Heart right ventricle (tissue), 16 donors: ENCODE measurements at regions not wholly inside any gene's neighbourhood (a gene's known extent, or its start where the extent isn't known, plus 50 kb on each side); places are given as distances from the start of the nearest gene placed in this dataset.

ENCODE experiments used
- ATAC-seq, 8 donors: fragments of 200-7000 bp; cut with Tn5 transposase; one replicate each; pipeline ENCODE4 v1.9.1; 2020; ENCODE audit warnings: mild to moderate bottlenecking in 8 of 8, moderate library complexity in 8 of 8, moderate number of reproducible peaks in 1 of 8
- DNase-seq, 2 donors: peaks; one replicate each; pipeline ENCODE4 v3.0.0-alpha.2; 2020
- H3K27ac ChIP-seq, 10 donors: fragments of 200-600 bp; sonication (generic) in 2 of 10; one replicate each; pipeline versions ENCODE4 v1.5.0 to v1.8.0; 2020 to 2022; ENCODE audit warnings: mild to moderate bottlenecking in 3 of 10
- H3K27me3 ChIP-seq, 7 donors: fragments of 200-600 bp; one replicate each; pipeline ENCODE4 v1.8.0; 2021 to 2022; ENCODE audit warnings: mild to moderate bottlenecking in 2 of 7
- H3K36me3 ChIP-seq, 9 donors: fragments of 200-600 bp; sonication (generic) in 1 of 9; one replicate each; pipeline versions ENCODE4 v1.5.0 to v1.8.0; 2020 to 2022; ENCODE audit warnings: mild to moderate bottlenecking in 2 of 9
- H3K4me1 ChIP-seq, 9 donors: fragments of 200-600 bp; sonication (generic) in 1 of 9; one replicate each; pipeline versions ENCODE4 v1.5.0 to v1.8.0; 2020 to 2022; ENCODE audit warnings: mild to moderate bottlenecking in 4 of 9
- H3K4me3 ChIP-seq, 10 donors: fragments of 200-600 bp; sonication (generic) in 2 of 10; one replicate each; pipeline versions ENCODE4 v1.5.0 to v1.8.0; 2020 to 2022; ENCODE audit warnings: mild to moderate bottlenecking in 7 of 10, moderate library complexity in 2 of 10
- H3K9me3 ChIP-seq, 11 donors: fragments of 200-600 bp in 10 of 11; sonication (generic) in 2 of 11; one replicate each; pipeline versions ENCODE4 v1.5.0 to v1.8.0; 2013 to 2022; ENCODE audit warnings: mild to moderate bottlenecking in 2 of 11, control low read depth in 1 of 11, moderate library complexity in 1 of 11
- CTCF ChIP-seq, 9 donors: fragments of 200-600 bp; sonication (generic) in 2 of 9; IDR thresholded peaks; one replicate each; pipeline versions ENCODE4 v1.5.0 to v1.8.0; 2021 to 2022; ENCODE audit warnings: antibody characterized with exemption in 9 of 9, mild to moderate bottlenecking in 5 of 9, moderate library complexity in 1 of 9
- WGBS, 2 donors: extraction: QIAGEN DNeasy Blood & Tissue Kit; methylation state at CpG; one replicate each; pipeline ENCODE4 v1.1.7; 2013; ENCODE audit warnings: inconsistent platforms in 1 of 2; 5-methylcytosine and 5-hydroxymethylcytosine counted together
- intact Hi-C, 10 donors: fragments of 100-400 bp; cut with DNase I; formaldehyde crosslinking; loops; one replicate each; pipeline versions ENCODE4 v1.11.1 to v1.14.2; 2022
- donor health status: Arrhythmogenic right ventricular cardiomyopathy.
- donor health status: ischemic (EF 13 %, LVEDD 7.1; RV severe dilation, severe dysfunction).
- donor health status: healthy with polysubstance abuse.
- donor health status: DM: no; HTN: yes; CAD: no.
- donor health status: DM: no; HTN: no; CAD: no.
- donor health status: ischemic (EF 25% LVEDD 6.9; RV normal size, moderate dysfunction).
- donor health status: ischemic (EF 25% LVEDD 5.7; RV mildly dilated, moderate dysfunction).
- donor health status: healthy.
- donor health status: DM: yes; HTN: yes; CAD: no.
- donor health status: Ischemic cardiomyopathy.
- donor health status: ischemic (EF 35%, LVEDD 5.7; RV mildly dilated, moderate dysfunction).
- donor health status: nonischemic (EF 11% LVEDD 7.7; RV severe dilation, severe dysfunction).
- donor health status: DM: yes; HTN: yes; CAD: no.
- donor health status: PGD.
- donor health status: ischemic (EF 29% LVEDD 5.4; RV normal size, mild dysfunction).
- donor health status: nonischemic (EF 23%, LVEDD 6.1; RV moderate dilation, normal function).

GRCh38 chr9:118455788-118456187 lies 751.6 kb downstream of the TLR4 start:
- Histone ChIP-seq H3K9me3 (no peaks in the 10 kb centered on the region), H3K36me3 (no peaks in the 10 kb centered on the region), H3K27me3 (no peaks in the 10 kb centered on the region), H3K4me3 (no peak overlapping the region), H3K4me1 (no peaks in the 10 kb centered on the region), H3K27ac (no peak overlapping the region)
- DNase-seq (no peak), ATAC-seq (no peak)
- TF ChIP-seq CTCF (IDR thresholded peaks at IDR 0.05): no peak
- intact Hi-C loops: loop anchor here in 1 of 10 donors (10.0 kb wide), 1 partner anchor 59 kb away; no protein-coding TSS in a partner anchor
- 73 to 83% methylated on average over 2 of the region's 2 CpGs for WGBS, 2 donors

- ATAC-seq: no peak
- TF ChIP-seq CTCF (IDR thresholded peaks at IDR 0.05): no peak
- Histone ChIP-seq H3K27ac (no peak overlapping the region), H3K4me1 (no peaks in the 10 kb centered on the region), H3K36me3 (no peaks in the 10 kb centered on the region), H3K4me3 (no peak overlapping the region), H3K9me3 (no peaks in the 10 kb centered on the region), H3K27me3 (no peaks in the 10 kb centered on the region)
- intact Hi-C loops: loop anchor here in 1 of 10 donors (10.0 kb wide), 1 partner anchor 57 kb away; no protein-coding TSS in a partner anchor
- WGBS, 2 donors: 73 to 76% methylated on average over 6 of the region's 6 CpGs
- no peak for DNase-seq
These were observed 753.2 kb downstream of the TLR4 start for GRCh38 chr9:118457171-118458000.

GRCh38 chr9:118459913-118460312 lies 755.7 kb downstream of the TLR4 start:
- Histone ChIP-seq H3K4me3 (no peak overlapping the region), H3K36me3 (no peaks in the 10 kb centered on the region), H3K27me3 (no peaks in the 10 kb centered on the region), H3K4me1 (no peaks in the 10 kb centered on the region), H3K9me3 (no peaks in the 10 kb centered on the region), H3K27ac (peak overlapping the region in 2 of 10 donors; percentile 33 to 39)
- ATAC-seq: peak in 7 of 8 donors; percentile 59 to 94 (median 66)
- WGBS, 2 donors: 40 to 48% methylated on average over 2 of the region's 2 CpGs
- peak in 1 of 2 donors; percentile 6 for DNase-seq
- no peak for TF ChIP-seq CTCF (IDR thresholded peaks at IDR 0.05)
- intact Hi-C loops: loop anchor here in 1 of 10 donors (10.0 kb wide), 1 partner anchor 55 kb away; no protein-coding TSS in a partner anchor

- 17 to 31% methylated on average over 1 of the region's 1 CpG for WGBS, 2 donors
These were observed 759.2 kb downstream of the TLR4 start for GRCh38 chr9:118463419-118463818.

More at GRCh38 chr9:118463419-118463818, 759.2 kb downstream of the TLR4 start:
- Histone ChIP-seq H3K4me3 (no peak overlapping the region), H3K36me3 (no peaks in the 10 kb centered on the region), H3K27ac (no peak overlapping the region), H3K27me3 (no peaks in the 10 kb centered on the region), H3K4me1 (no peaks in the 10 kb centered on the region), H3K9me3 (no peaks in the 10 kb centered on the region)
- intact Hi-C loops: no loop called here
- ATAC-seq: no peak
- TF ChIP-seq CTCF (IDR thresholded peaks at IDR 0.05): no peak
- no peak for DNase-seq
